ENCODE measurements at regions not wholly inside any gene's neighbourhood (a gene's known extent, or its start where the extent isn't known, plus 50 kb on each side); places are given as distances from the start of the nearest gene placed in this dataset.
"Not testable (repeated sequence)": the region's sequence is repeated elsewhere in the genome, so short reads cannot be mapped to it uniquely, and the experiment has no call there.

- no peaks in the 10 kb centered on the region for H3K27me3 Mint-ChIP-seq (ENCODE audit: low read depth, poor library complexity)
- H3K36me3 Mint-ChIP-seq (ENCODE audit: low read depth), result no peaks in the 10 kb centered on the region
- H3K27ac Mint-ChIP-seq, result no peak overlapping the region
- TF ChIP-seq, protein P1, sequence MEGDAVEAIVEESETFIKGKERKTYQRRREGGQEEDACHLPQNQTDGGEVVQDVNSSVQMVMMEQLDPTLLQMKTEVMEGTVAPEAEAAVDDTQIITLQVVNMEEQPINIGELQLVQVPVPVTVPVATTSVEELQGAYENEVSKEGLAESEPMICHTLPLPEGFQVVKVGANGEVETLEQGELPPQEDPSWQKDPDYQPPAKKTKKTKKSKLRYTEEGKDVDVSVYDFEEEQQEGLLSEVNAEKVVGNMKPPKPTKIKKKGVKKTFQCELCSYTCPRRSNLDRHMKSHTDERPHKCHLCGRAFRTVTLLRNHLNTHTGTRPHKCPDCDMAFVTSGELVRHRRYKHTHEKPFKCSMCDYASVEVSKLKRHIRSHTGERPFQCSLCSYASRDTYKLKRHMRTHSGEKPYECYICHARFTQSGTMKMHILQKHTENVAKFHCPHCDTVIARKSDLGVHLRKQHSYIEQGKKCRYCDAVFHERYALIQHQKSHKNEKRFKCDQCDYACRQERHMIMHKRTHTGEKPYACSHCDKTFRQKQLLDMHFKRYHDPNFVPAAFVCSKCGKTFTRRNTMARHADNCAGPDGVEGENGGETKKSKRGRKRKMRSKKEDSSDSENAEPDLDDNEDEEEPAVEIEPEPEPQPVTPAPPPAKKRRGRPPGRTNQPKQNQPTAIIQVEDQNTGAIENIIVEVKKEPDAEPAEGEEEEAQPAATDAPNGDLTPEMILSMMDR (IDR thresholded peaks at IDR 0.05), result no peak
- DNase-seq, result no peak
- no peaks in the 10 kb centered on the region for H3K9me3 Mint-ChIP-seq
- no peak overlapping the region for H3K4me3 Mint-ChIP-seq
- peaks cover 27% of the 10 kb centered on the region for H3K4me1 Mint-ChIP-seq
Measured at GRCh38 chr15:39025881-39026280, 461.3 kb upstream of the RASGRP1 start.

- no peaks in the 10 kb centered on the region for H3K36me3 Mint-ChIP-seq (ENCODE audit: low read depth)
- H3K4me1 Mint-ChIP-seq, result peaks cover 32% of the 10 kb centered on the region
- no peaks in the 10 kb centered on the region for H3K27me3 Mint-ChIP-seq (ENCODE audit: low read depth, poor library complexity)
- no peak for DNase-seq
- no peak overlapping the region for H3K27ac Mint-ChIP-seq
- H3K4me3 Mint-ChIP-seq, result no peak overlapping the region
- H3K9me3 Mint-ChIP-seq, result no peaks in the 10 kb centered on the region
- TF ChIP-seq, protein P1 (IDR thresholded peaks at IDR 0.05), result no peak
Measured at GRCh38 chr15:39028069-39028468, 463.5 kb upstream of the RASGRP1 start.

- Mint-ChIP-seq H3K36me3 (ENCODE audit: low read depth) (no peaks in the 10 kb centered on the region), H3K9me3 (no peaks in the 10 kb centered on the region), H3K27ac (no peak overlapping the region), H3K27me3 (ENCODE audit: low read depth, poor library complexity) (peaks cover 4% of the 10 kb centered on the region), H3K4me3 (no peak overlapping the region), H3K4me1 (peaks cover 32% of the 10 kb centered on the region)
- DNase-seq, result no peak
- TF ChIP-seq, protein P1 (IDR thresholded peaks at IDR 0.05), result no peak
Measured at GRCh38 chr15:39029741-39030140, 465.1 kb upstream of the RASGRP1 start.

DNA sequence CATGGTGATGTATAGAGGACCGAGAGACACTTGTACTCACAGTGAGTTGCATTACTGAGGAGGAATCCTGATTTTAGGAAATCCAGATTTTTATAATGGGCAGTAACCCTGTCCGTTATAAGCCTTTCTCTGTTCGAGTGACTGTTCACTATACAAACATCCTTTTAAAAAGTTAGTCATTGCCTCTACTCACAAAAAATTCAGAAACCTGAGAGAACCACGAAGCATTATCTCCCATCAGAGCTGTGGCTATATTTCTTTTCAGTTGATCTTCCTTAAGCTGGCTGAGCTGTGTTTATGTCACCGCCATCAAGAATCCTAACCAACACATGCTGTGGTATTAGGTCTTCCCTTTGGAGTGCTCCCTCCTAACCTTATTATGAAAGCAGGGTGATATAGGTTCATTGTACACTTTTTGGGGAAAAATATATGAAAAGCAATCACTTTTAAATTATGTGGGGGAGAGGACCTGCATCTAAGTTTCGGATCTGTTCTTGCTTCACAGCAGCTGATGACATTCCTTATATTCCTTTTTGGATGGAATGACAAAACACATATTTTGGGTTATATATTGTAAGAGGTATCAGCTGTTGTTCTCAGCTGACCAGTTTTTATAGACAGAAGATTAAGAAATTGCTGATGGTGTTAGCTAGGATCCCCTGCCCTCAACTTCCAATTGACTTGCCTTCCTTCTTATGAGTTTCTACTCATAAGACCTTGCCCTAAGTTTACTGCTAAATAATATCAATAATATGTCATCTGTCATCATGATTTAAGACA lies 465.9 kb upstream of the RASGRP1 start:
- Mint-ChIP-seq H3K27me3 (ENCODE audit: low read depth, poor library complexity) (peaks cover 4% of the 10 kb centered on the region), H3K27ac (no peak overlapping the region), H3K36me3 (ENCODE audit: low read depth) (no peaks in the 10 kb centered on the region), H3K4me3 (no peak overlapping the region), H3K4me1 (peaks cover 37% of the 10 kb centered on the region), H3K9me3 (no peaks in the 10 kb centered on the region)
- DNase-seq, result no peak
- TF ChIP-seq, protein P1 (IDR thresholded peaks at IDR 0.05), result no peak

DNA sequence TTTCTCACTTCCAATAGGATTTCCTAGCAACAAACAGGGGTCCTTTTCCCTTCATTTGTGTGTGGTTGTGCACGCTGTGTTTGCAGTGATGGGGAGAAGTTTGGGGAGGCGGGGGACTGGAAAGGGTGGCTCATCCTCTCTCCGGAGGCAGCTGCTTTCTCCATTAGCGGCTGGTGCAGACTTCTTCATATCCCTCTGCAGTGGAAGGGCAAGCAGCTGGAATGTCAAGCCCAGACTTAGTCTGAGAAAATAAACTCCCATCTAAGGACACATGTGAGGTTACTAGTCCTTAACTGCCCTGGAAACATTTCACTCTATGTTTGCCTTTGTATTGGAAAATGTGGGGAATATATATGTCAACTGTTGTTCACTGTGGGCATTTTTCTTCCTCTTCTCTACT lies 467.0 kb upstream of the RASGRP1 start:
- Mint-ChIP-seq H3K4me3 (no peak overlapping the region), H3K36me3 (ENCODE audit: low read depth) (no peaks in the 10 kb centered on the region), H3K27ac (no peak overlapping the region), H3K4me1 (peaks cover 37% of the 10 kb centered on the region), H3K9me3 (no peaks in the 10 kb centered on the region), H3K27me3 (ENCODE audit: low read depth, poor library complexity) (peaks cover 4% of the 10 kb centered on the region)
- TF ChIP-seq, protein P1 (IDR thresholded peaks at IDR 0.05), result no peak
- no peak for DNase-seq

DNA sequence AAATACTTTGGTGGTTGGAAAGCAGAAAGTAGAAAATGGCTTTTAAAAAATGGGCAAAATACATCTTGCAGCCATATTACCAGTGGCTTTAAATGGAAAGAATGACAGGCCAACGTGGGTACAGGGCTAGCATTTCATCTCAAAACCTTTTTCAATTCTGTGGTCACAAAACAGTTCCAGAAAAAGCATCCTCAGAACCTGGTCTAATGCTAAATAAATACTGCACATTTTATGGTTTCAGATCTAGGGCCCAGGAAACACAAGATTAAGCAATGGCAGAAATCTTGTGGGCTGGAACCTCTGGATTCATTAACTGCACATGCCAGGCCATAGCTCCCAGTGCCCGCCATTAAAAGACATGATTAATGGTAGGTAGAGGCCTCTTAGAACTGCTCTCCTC lies 470.2 kb upstream of the RASGRP1 start:
- Mint-ChIP-seq H3K4me3 (no peak overlapping the region), H3K36me3 (ENCODE audit: low read depth) (no peaks in the 10 kb centered on the region), H3K4me1 (peaks cover 23% of the 10 kb centered on the region), H3K27ac (no peak overlapping the region), H3K9me3 (peaks cover 4% of the 10 kb centered on the region), H3K27me3 (ENCODE audit: low read depth, poor library complexity) (peaks cover 4% of the 10 kb centered on the region)
- TF ChIP-seq, protein P1 (IDR thresholded peaks at IDR 0.05), result no peak
- DNase-seq, result no peak

GRCh38 chr15:39037611-39038010 lies 473.0 kb upstream of the RASGRP1 start:
- H3K27me3 Mint-ChIP-seq (ENCODE audit: low read depth, poor library complexity); H3K4me3 Mint-ChIP-seq; DNase-seq; H3K4me1 Mint-ChIP-seq; H3K36me3 Mint-ChIP-seq (ENCODE audit: low read depth); H3K27ac Mint-ChIP-seq; H3K9me3 Mint-ChIP-seq: not testable (repeated sequence)

All from nephron progenitor cell (in vitro differentiated cells).